ENCODE measurements at regions not wholly inside any gene's neighbourhood (a gene's known extent, or its start where the extent isn't known, plus 50 kb on each side); places are given as distances from the start of the nearest gene placed in this dataset.
A peak's percentile ranks its signal among the peaks of the same experiment; 100 is the strongest.
"Not testable (repeated sequence)": the region's sequence is repeated elsewhere in the genome, so short reads cannot be mapped to it uniquely, and the experiment has no call there.

GRCh38 chr7:24169077-24169624, 114.8 kb upstream of the NPY start:
- Mint-ChIP-seq H3K36me3 (ENCODE audit: insufficient read depth) (no peaks in the 10 kb centered on the region), H3K4me3 (no peak overlapping the region), H3K27me3 (ENCODE audit: low read depth) (peaks cover 4% of the 10 kb centered on the region), H3K9me3 (no peaks in the 10 kb centered on the region), H3K4me1 (ENCODE audit: low read depth) (no peaks in the 10 kb centered on the region)
- no peak for DNase-seq
- ATAC-seq: no peak

- not testable (repeated sequence) for ATAC-seq; H3K9me3 Mint-ChIP-seq; H3K36me3 Mint-ChIP-seq (ENCODE audit: insufficient read depth); H3K27me3 Mint-ChIP-seq (ENCODE audit: low read depth); DNase-seq; H3K4me1 Mint-ChIP-seq (ENCODE audit: low read depth); H3K4me3 Mint-ChIP-seq
These were observed 112.0 kb upstream of the NPY start for GRCh38 chr7:24171951-24172350.

GRCh38 chr7:24172856-24173255, 111.1 kb upstream of the NPY start:
- Mint-ChIP-seq H3K36me3 (ENCODE audit: insufficient read depth) (no peaks in the 10 kb centered on the region), H3K4me1 (ENCODE audit: low read depth) (no peaks in the 10 kb centered on the region), H3K27me3 (ENCODE audit: low read depth) (peaks cover 2% of the 10 kb centered on the region), H3K9me3 (no peaks in the 10 kb centered on the region), H3K4me3 (no peak overlapping the region)
- DNase-seq: no peak
- no peak for ATAC-seq

GRCh38 chr7:24175603-24176002, 108.4 kb upstream of the NPY start:
- Mint-ChIP-seq H3K4me3 (no peak overlapping the region), H3K27me3 (ENCODE audit: low read depth) (peaks cover 2% of the 10 kb centered on the region), H3K9me3 (no peaks in the 10 kb centered on the region), H3K4me1 (ENCODE audit: low read depth) (no peaks in the 10 kb centered on the region), H3K36me3 (ENCODE audit: insufficient read depth) (no peaks in the 10 kb centered on the region)
- DNase-seq: no peak
- no peak for ATAC-seq

- Mint-ChIP-seq H3K4me3 (no peak overlapping the region), H3K27me3 (ENCODE audit: low read depth) (peaks cover 2% of the 10 kb centered on the region), H3K36me3 (ENCODE audit: insufficient read depth) (no peaks in the 10 kb centered on the region), H3K4me1 (ENCODE audit: low read depth) (no peaks in the 10 kb centered on the region), H3K9me3 (no peaks in the 10 kb centered on the region)
- DNase-seq (no peak), ATAC-seq (no peak)
These were observed 105.0 kb upstream of the NPY start for GRCh38 chr7:24178811-24179570.

GRCh38 chr7:24191362-24191761, 92.6 kb upstream of the NPY start:
- Mint-ChIP-seq H3K36me3 (ENCODE audit: insufficient read depth) (no peaks in the 10 kb centered on the region), H3K4me3 (no peak overlapping the region), H3K4me1 (ENCODE audit: low read depth) (no peaks in the 10 kb centered on the region), H3K27me3 (ENCODE audit: low read depth) (peaks cover 16% of the 10 kb centered on the region), H3K9me3 (no peaks in the 10 kb centered on the region)
- ATAC-seq (no peak), DNase-seq (no peak)

- no peak for ATAC-seq
These were observed 91.9 kb upstream of the NPY start for GRCh38 chr7:24192053-24192452.

GRCh38 chr7:24192691-24193090, 91.3 kb upstream of the NPY start:
- Mint-ChIP-seq H3K4me1 (ENCODE audit: low read depth) (no peaks in the 10 kb centered on the region), H3K4me3 (no peak overlapping the region), H3K9me3 (no peaks in the 10 kb centered on the region), H3K36me3 (ENCODE audit: insufficient read depth) (no peaks in the 10 kb centered on the region), H3K27me3 (ENCODE audit: low read depth) (peaks cover 16% of the 10 kb centered on the region)
- DNase-seq: no peak
- ATAC-seq: no peak

More at GRCh38 chr7:24192053-24192452, 91.9 kb upstream of the NPY start:
- no peak for DNase-seq
- Mint-ChIP-seq H3K4me3 (no peak overlapping the region), H3K9me3 (no peaks in the 10 kb centered on the region), H3K27me3 (ENCODE audit: low read depth) (peaks cover 16% of the 10 kb centered on the region), H3K36me3 (ENCODE audit: insufficient read depth) (no peaks in the 10 kb centered on the region), H3K4me1 (ENCODE audit: low read depth) (no peaks in the 10 kb centered on the region)

GRCh38 chr7:24197852-24198251, 86.1 kb upstream of the NPY start:
- Mint-ChIP-seq H3K27me3 (ENCODE audit: low read depth) (no peaks in the 10 kb centered on the region), H3K9me3 (no peaks in the 10 kb centered on the region), H3K4me1 (ENCODE audit: low read depth) (peaks cover 18% of the 10 kb centered on the region), H3K36me3 (ENCODE audit: insufficient read depth) (no peaks in the 10 kb centered on the region), H3K4me3 (no peak overlapping the region)
- ATAC-seq (no peak), DNase-seq (no peak)

GRCh38 chr7:24199978-24200377, 84.0 kb upstream of the NPY start:
- DNase-seq (no peak), ATAC-seq (peak; percentile 43 to 60)
- peaks cover 18% of the 10 kb centered on the region for H3K4me1 Mint-ChIP-seq (ENCODE audit: low read depth)
- no peaks in the 10 kb centered on the region for H3K9me3 Mint-ChIP-seq
- no peak overlapping the region for H3K4me3 Mint-ChIP-seq
- H3K36me3 Mint-ChIP-seq (ENCODE audit: insufficient read depth): no peaks in the 10 kb centered on the region
- no peaks in the 10 kb centered on the region for H3K27me3 Mint-ChIP-seq (ENCODE audit: low read depth)

GRCh38 chr7:24200407-24200966, 83.5 kb upstream of the NPY start:
- no peaks in the 10 kb centered on the region for H3K36me3 Mint-ChIP-seq (ENCODE audit: insufficient read depth)
- peaks cover 18% of the 10 kb centered on the region for H3K4me1 Mint-ChIP-seq (ENCODE audit: low read depth)
- no peak for ATAC-seq
- no peaks in the 10 kb centered on the region for H3K27me3 Mint-ChIP-seq (ENCODE audit: low read depth)
- no peaks in the 10 kb centered on the region for H3K9me3 Mint-ChIP-seq
- no peak overlapping the region for H3K4me3 Mint-ChIP-seq
- DNase-seq: no peak

- H3K36me3 Mint-ChIP-seq (ENCODE audit: insufficient read depth): no peaks in the 10 kb centered on the region
- no peaks in the 10 kb centered on the region for H3K27me3 Mint-ChIP-seq (ENCODE audit: low read depth)
- no peak for ATAC-seq
- no peak for DNase-seq
- H3K4me3 Mint-ChIP-seq: no peak overlapping the region
- no peaks in the 10 kb centered on the region for H3K9me3 Mint-ChIP-seq
- peaks cover 18% of the 10 kb centered on the region for H3K4me1 Mint-ChIP-seq (ENCODE audit: low read depth)
These were observed 82.8 kb upstream of the NPY start for GRCh38 chr7:24201226-24201625.

- Mint-ChIP-seq H3K36me3 (ENCODE audit: insufficient read depth) (no peaks in the 10 kb centered on the region), H3K27me3 (ENCODE audit: low read depth) (no peaks in the 10 kb centered on the region), H3K4me3 (no peak overlapping the region), H3K4me1 (ENCODE audit: low read depth) (no peaks in the 10 kb centered on the region), H3K9me3 (no peaks in the 10 kb centered on the region)
- ATAC-seq (no peak), DNase-seq (no peak)
These were observed 71.9 kb upstream of the NPY start for GRCh38 chr7:24212073-24212472.

- H3K4me1 Mint-ChIP-seq (ENCODE audit: low read depth): no peaks in the 10 kb centered on the region
These were observed 70.7 kb upstream of the NPY start for GRCh38 chr7:24213311-24213710.

GRCh38 chr7:24214670-24215069, 69.3 kb upstream of the NPY start:
- Mint-ChIP-seq H3K4me1 (ENCODE audit: low read depth) (no peaks in the 10 kb centered on the region), H3K36me3 (ENCODE audit: insufficient read depth) (no peaks in the 10 kb centered on the region), H3K4me3 (no peak overlapping the region), H3K9me3 (no peaks in the 10 kb centered on the region), H3K27me3 (ENCODE audit: low read depth) (no peaks in the 10 kb centered on the region)
- DNase-seq (no peak), ATAC-seq (no peak)

More at GRCh38 chr7:24213311-24213710, 70.7 kb upstream of the NPY start:
- DNase-seq: no peak
- Mint-ChIP-seq H3K9me3 (no peaks in the 10 kb centered on the region), H3K4me3 (no peak overlapping the region), H3K36me3 (ENCODE audit: insufficient read depth) (no peaks in the 10 kb centered on the region), H3K27me3 (ENCODE audit: low read depth) (no peaks in the 10 kb centered on the region)
- ATAC-seq: no peak

Measured in activated T-cell treated with anti-CD3 and anti-CD28 coated beads, Interleukin-2, amount 50 U/mL, for 4 hours (primary cell).